ENCODE measurements at regions not wholly inside any gene's neighbourhood (a gene's known extent, or its start where the extent isn't known, plus 50 kb on each side); places are given as distances from the start of the nearest gene placed in this dataset.

GRCh38 chr1:163823017-163823416, 501.3 kb downstream of the NUF2 start:
- no peak for DNase-seq

GRCh38 chr1:163824006-163824405, 502.3 kb downstream of the NUF2 start:
- DNase-seq, result no peak

- DNase-seq, result no peak
These were observed 502.7 kb downstream of the NUF2 start for GRCh38 chr1:163824490-163824889.

- peak; percentile 14 for DNase-seq
These were observed 504.7 kb downstream of the NUF2 start for GRCh38 chr1:163826500-163826899.

GRCh38 chr1:163834778-163835177, 513.0 kb downstream of the NUF2 start:
- no peak for DNase-seq

GRCh38 chr1:163836481-163836880, 514.7 kb downstream of the NUF2 start:
- DNase-seq, result no peak

- no peak for DNase-seq
These were observed 515.5 kb downstream of the NUF2 start for GRCh38 chr1:163837206-163837605.

GRCh38 chr1:163842571-163842970, 520.8 kb downstream of the NUF2 start:
- DNase-seq, result no peak

GRCh38 chr1:163844459-163844858, 522.7 kb downstream of the NUF2 start:
- DNase-seq, result no peak

GRCh38 chr1:163845279-163845678, 523.5 kb downstream of the NUF2 start:
- DNase-seq, result no peak

- no peak for DNase-seq
These were observed 542.0 kb downstream of the NUF2 start for GRCh38 chr1:163863731-163864130.

GRCh38 chr1:163864207-163864606, 542.5 kb downstream of the NUF2 start:
- DNase-seq, result no peak

GRCh38 chr1:163866564-163866963, 544.8 kb downstream of the NUF2 start:
- DNase-seq, result no peak

- no peak for DNase-seq
These were observed 548.9 kb downstream of the NUF2 start for GRCh38 chr1:163870666-163871065.

GRCh38 chr1:163872067-163872466, 550.3 kb downstream of the NUF2 start:
- DNase-seq, result no peak

- DNase-seq, result no peak
These were observed 552.3 kb downstream of the NUF2 start for GRCh38 chr1:163874070-163874469.

- no peak for DNase-seq
These were observed 553.6 kb downstream of the NUF2 start for GRCh38 chr1:163875200-163875926.

GRCh38 chr1:163875927-163876320, 554.2 kb downstream of the NUF2 start:
- DNase-seq, result no peak

GRCh38 chr1:163876546-163876945, 554.8 kb downstream of the NUF2 start:
- no peak for DNase-seq

- no peak for DNase-seq
These were observed 555.3 kb downstream of the NUF2 start for GRCh38 chr1:163877016-163877415.

- no peak for DNase-seq
These were observed 563.8 kb downstream of the NUF2 start for GRCh38 chr1:163885510-163885909.

GRCh38 chr1:163896001-163896400, 574.2 kb downstream of the NUF2 start:
- DNase-seq, result no peak

- no peak for DNase-seq
These were observed 575.8 kb downstream of the NUF2 start for GRCh38 chr1:163897412-163898155.

GRCh38 chr1:163906283-163906682, 584.5 kb downstream of the NUF2 start:
- DNase-seq, result no peak
